HG03469 (cell line): ENCODE measurements at regions not wholly inside any gene's neighbourhood (a gene's known extent, or its start where the extent isn't known, plus 50 kb on each side); places are given as distances from the start of the nearest gene placed in this dataset.
"Not testable (repeated sequence)": the region's sequence is repeated elsewhere in the genome, so short reads cannot be mapped to it uniquely, and the experiment has no call there.

ENCODE experiments used
- ATAC-seq: cut with Tn5 transposase; IDR thresholded peaks from one replicate; pipeline ENCODE4 v1.9.1; 2021; ENCODE audit warnings: mild to moderate bottlenecking, moderate library complexity, moderate number of reproducible peaks; ENCODE audit not compliant: unreplicated experiment

- ATAC-seq = no peak
These were observed 84.8 kb upstream of the HNF1B start for GRCh38 chr17:37829592-37830123.

- ATAC-seq = no peak
These were observed 83.8 kb upstream of the HNF1B start for GRCh38 chr17:37828651-37829124.

GRCh38 chr17:37827905-37828650, 83.2 kb upstream of the HNF1B start:
- ATAC-seq = no peak

- ATAC-seq = no peak
These were observed 81.9 kb upstream of the HNF1B start for GRCh38 chr17:37826497-37827430.

GRCh38 chr17:37825851-37826250, 81.0 kb upstream of the HNF1B start:
- ATAC-seq = no peak

GRCh38 chr17:37824534-37825485, 80.0 kb upstream of the HNF1B start:
- no peak for ATAC-seq

GRCh38 chr17:37823996-37824395, 79.1 kb upstream of the HNF1B start:
- no peak for ATAC-seq

- ATAC-seq = no peak
These were observed 76.3 kb upstream of the HNF1B start for GRCh38 chr17:37820995-37821713.

- no peak for ATAC-seq
These were observed 75.6 kb upstream of the HNF1B start for GRCh38 chr17:37820313-37820994.

GRCh38 chr17:37818689-37819088, 73.8 kb upstream of the HNF1B start:
- no peak for ATAC-seq

GRCh38 chr17:37816950-37817349, 72.1 kb upstream of the HNF1B start:
- ATAC-seq = no peak

GRCh38 chr17:37815536-37815935, 70.7 kb upstream of the HNF1B start:
- no peak for ATAC-seq

- no peak for ATAC-seq
These were observed 68.9 kb upstream of the HNF1B start for GRCh38 chr17:37813751-37814150.

- ATAC-seq = not testable (repeated sequence)
These were observed 64.0 kb upstream of the HNF1B start for GRCh38 chr17:37808846-37809245.

GRCh38 chr17:37802712-37803416, 58.0 kb upstream of the HNF1B start:
- ATAC-seq = no peak

- ATAC-seq = no peak
These were observed 57.3 kb upstream of the HNF1B start for GRCh38 chr17:37802061-37802595.

- ATAC-seq = no peak
These were observed 56.3 kb upstream of the HNF1B start for GRCh38 chr17:37801171-37801570.

GRCh38 chr17:37797206-37797605, 52.3 kb upstream of the HNF1B start:
- no peak for ATAC-seq
